DMS114 treated with DMSO at 0.1 percent for 48 hours (cell line): ENCODE measurements at regions not wholly inside any gene's neighbourhood (a gene's known extent, or its start where the extent isn't known, plus 50 kb on each side); places are given as distances from the start of the nearest gene placed in this dataset.

Experiments
- DNase-seq: peaks from one replicate; lab custom pipeline; 2025; ENCODE audit not compliant: unreplicated experiment; lab: John Stamatoyannopoulos, UW

DNA sequence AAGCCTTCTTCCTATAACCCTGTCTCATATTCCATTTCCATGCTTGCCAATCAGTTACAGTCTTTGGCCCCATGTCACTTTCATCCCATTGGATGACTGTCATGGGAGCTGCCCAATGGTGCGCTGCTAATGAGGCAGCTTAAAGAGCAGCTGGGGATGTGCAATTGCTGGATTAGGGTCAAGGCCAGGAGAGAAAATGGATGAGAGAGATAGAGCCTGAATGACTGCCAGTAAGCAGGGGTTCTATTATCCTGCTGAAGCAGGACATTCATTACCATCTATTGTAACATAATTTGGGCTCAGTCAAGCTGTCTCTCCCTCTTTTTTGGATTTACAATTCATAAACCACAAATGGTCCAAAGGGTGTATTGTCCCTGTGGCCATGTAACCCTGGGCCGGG lies 909.0 kb downstream of the CENPC start:
- no peak for DNase-seq

DNA sequence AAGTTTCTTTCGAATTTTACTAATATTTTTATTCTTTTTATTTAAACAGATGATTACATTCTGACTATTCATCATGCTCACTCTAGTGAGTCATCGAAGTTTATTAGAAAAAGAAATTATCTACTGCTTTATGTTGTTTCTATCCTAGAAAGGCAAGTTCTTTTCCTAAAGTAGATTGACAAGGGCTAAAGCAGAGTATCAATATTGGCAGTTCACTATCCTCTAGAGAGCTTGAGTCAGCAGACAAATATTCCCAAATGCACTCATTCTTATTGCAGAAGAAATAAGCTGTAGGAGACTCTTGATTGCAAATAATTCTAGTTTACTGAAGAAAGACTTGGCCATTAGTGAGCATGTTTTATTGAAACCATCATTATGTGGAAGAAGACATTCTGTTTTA lies 911.8 kb downstream of the CENPC start:
- DNase-seq: no peak

DNA sequence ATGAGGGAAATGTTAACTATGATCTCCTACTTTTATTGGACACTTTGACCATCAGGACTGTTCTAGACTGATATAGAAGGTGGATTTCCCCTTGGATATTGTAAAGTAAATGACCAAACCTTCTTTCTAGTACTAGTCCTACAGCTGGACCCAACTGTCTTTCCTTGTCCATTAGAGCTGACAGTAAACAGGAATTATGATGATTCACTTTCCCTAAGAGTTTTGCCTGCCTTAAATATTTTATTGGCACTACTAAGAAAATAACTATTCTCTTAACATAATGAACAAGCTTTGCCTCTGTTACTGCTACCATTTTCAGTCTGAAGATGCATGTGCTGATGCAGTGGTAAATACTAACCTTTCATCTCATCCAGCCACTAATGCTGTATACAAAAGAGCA lies 915.4 kb downstream of the CENPC start:
- DNase-seq: no peak

GRCh38 chr4:66628146-66628545 lies 917.2 kb downstream of the CENPC start:
- DNase-seq: no peak

GRCh38 chr4:66625480-66625879 lies 919.8 kb downstream of the CENPC start:
- DNase-seq: no peak

GRCh38 chr4:66613591-66613990 lies 931.7 kb downstream of the CENPC start:
- no peak for DNase-seq

DNA sequence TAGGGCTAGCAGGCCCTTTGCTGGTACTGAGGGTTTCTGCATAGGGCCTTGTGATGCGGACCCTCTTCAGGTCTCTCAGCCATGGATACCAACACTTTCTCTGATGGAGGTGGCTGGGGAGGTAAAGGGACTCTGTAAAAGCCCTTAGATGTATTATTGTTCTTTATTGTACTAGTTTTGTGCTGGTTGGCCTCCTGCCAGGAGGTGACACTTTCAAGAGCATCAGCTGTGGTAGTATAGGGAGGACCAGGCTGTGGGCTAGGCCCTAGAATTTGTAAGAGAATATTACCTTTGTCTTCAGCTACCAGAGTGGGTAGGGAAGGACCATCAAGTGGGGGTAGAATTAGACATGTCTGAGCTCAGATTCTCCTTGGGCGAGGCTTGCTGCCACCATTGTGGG lies 936.3 kb downstream of the CENPC start:
- no peak for DNase-seq

DNA sequence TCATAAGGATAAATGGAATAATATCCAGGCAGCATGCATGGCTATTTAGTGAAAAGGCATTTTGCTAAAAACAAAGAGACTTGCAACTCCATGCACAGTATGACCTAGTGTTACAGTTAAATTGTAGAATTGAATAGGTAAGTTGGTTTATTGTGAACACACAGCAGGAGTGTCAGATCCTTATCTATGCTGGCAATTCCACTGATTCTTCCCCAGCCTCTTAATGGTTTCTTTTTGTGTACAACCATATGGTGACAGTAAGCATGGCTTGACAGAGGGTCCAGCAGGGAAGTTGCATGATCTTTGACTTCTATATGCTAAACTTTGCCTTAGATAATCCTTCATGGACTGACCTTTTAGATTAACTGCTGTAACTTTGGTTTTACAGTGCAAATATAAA lies 936.6 kb upstream of the EPHA5 start:
- no peak for DNase-seq

DNA sequence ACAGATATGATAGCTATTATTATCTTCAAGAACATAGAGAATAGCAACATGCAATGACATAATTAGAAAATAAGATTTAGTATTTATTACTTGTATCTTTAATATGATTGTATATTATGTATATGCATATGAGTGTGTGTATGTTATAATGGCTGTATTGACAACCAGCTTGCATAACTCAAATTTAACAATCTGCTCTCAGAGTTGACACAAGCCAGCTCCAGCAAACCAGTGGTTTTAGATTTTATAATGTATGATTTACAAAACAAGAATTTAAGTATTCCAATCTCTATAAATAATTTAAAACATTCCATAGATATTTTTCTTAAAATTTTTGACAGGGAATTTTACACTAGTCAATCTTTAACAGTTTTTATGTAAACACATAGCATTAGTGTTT lies 935.9 kb upstream of the EPHA5 start:
- DNase-seq: no peak

DNA sequence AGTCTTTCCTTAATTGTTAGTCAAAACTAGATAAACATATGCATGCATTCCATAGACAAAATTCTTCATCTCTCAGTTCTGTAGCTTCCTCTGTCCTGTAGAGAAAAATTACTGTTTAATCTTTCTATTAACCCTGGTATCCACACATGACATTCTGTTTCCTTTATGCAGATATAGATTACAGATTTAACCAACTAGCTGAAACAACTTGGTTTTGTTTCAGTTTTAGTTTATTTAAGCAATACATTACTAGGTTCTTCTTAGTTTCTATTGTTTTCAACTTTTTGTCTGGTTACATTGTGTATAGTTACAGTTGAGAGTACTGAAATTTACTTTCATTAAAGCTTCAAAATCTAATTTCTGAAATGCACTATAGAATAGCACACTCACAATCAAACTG lies 933.9 kb upstream of the EPHA5 start:
- no peak for DNase-seq

- DNase-seq: no peak
Measured at GRCh38 chr4:66602622-66603021, 932.3 kb upstream of the EPHA5 start.

- DNase-seq: no peak
Measured at GRCh38 chr4:66591968-66592367, 921.7 kb upstream of the EPHA5 start.

DNA sequence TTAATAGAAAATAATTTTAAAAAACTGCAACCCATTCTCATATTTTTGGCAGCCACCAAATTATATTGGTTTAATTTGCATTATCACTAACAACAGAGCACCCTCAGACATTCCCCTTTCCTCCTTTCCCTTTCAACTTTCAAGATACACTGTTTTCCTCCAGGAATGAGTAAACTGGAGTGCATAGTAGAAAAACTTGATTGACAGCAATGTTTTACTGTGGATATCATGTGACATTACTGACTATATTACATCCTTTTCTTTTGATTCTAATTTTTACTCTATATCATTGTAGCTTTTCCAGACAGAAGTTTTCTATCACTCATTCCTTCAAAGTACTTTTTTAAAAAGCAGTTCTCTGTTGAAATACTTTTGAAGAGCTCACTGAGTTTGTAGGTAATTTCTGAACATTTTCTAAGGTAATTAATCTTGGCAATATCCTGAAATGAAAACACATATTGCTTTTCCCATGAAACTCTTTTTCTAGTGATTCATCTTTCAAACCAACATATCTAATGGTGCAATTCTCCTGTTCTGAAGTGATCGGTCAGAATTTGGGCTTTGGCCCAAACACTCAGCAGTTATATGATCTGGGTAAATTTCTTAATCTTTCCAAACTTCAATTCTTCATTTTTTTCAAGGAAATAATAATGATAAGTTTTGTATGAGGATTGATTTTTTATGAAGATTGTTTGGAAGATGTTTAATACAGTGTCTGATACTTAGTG lies 920.4 kb upstream of the EPHA5 start:
- DNase-seq: no peak

- no peak for DNase-seq
Measured at GRCh38 chr4:66589183-66589582, 918.9 kb upstream of the EPHA5 start.

DNA sequence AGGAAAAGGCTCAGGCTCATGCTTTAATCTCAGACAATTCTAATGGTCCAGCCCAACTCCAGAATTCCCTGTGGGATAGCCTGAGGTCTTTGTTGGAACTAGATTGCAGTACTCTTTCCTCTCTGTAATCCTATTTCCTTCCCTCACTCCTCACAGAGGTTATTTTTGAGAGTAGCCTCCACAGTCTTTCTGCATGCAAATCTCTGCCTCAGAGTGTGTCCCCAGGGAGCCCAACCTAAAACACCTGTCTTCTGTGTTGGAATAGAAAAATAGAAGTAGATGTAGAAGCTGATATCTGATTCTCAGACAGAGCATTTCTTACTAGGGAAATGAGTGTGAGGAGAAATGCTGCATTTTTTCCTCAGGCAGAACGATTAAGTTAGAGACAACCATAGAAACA lies 915.5 kb upstream of the EPHA5 start:
- DNase-seq: no peak

- DNase-seq: no peak
Measured at GRCh38 chr4:66577922-66578321, 907.6 kb upstream of the EPHA5 start.

DNA sequence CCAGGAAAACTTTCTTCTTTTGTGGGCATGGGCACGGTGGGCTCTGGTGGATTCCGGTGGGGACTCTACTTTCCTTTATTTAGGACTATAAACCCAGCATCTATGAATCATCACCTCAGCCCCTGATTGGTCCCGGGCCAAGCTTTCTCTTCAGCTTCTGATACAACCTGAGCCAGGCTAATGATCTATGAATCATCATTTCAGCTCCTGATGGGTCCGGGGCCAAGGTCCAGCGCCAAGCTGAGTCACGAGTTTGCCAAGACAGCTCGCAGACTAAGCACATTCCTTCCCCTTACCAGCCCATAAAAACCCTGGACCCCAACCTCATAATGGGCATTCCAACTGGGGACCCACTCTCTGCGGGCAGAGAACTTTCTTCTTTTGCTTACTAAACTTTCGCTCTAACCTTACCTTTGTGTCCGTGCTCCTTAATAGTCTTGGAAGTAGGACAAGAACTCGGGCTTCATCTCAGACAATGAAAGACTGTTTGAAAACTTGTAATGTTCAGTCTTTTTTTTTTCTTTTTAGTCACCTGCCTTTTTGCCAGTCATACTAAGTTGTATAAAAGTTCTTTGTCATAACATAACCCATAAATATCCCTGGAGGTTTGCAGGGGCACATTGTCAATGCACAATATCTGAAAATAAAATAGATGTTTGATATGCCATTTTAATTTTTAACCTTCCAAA lies 904.9 kb upstream of the EPHA5 start:
- no peak for DNase-seq

GRCh38 chr4:66574145-66574978 lies 904.1 kb upstream of the EPHA5 start:
- no peak for DNase-seq

DNA sequence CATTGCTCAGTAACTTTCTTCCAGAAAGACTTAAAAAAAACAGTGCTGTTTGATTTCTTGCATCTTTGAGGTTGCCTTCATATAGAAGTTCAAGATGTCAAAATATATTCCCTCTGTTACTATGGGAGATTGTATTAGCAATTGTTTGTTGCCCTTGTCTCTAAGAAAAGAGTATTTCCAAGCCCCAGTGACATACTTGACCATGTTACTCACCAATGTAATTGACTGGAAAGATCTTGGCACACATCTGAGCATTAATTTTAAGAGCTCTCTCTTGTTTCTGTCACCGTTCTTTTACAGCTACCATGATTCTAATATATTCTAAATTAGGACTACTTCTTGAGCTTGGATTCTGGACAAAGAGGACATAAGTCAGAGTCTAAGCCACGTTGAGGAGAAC lies 902.7 kb upstream of the EPHA5 start:
- DNase-seq: no peak

GRCh38 chr4:66571145-66571695 lies 900.9 kb upstream of the EPHA5 start:
- DNase-seq: no peak

GRCh38 chr4:66569228-66569627 lies 898.9 kb upstream of the EPHA5 start:
- no peak for DNase-seq

GRCh38 chr4:66568431-66568830 lies 898.1 kb upstream of the EPHA5 start:
- DNase-seq: no peak
